ENCODE measurements at regions not wholly inside any gene's neighbourhood (a gene's known extent, or its start where the extent isn't known, plus 50 kb on each side); places are given as distances from the start of the nearest gene placed in this dataset.

GRCh38 chr9:96158909-96159575 is 142.9 kb downstream of the HSD17B3 start:
- no TSS peak for BruUV-seq (replicated peaks)
- ATAC-seq (no peak), FAIRE-seq (no peak), DNase-seq (ENCODE audit: extremely low read depth in 1 of 4, low spot score in 3 of 4) (no peak)
- no peak overlapping the region for H3K9ac ChIP-seq (ENCODE audit: insufficient read depth in 1 of 2, low read depth in 2 of 2, low read length in 2 of 2)
- CTCF ChIA-PET (ENCODE audit: low intra/inter-chr PET ratio), result no interaction called here
- no peaks in the 10 kb centered on the region for H3K9me3 ChIP-seq (replicated peaks; ENCODE audit: control insufficient read depth, insufficient read depth, low read depth, low read length)
- H3K4me1 ChIP-seq (replicated peaks in 1 of 2; ENCODE audit: control insufficient read depth in 2 of 2, insufficient read depth in 2 of 2, low read length in 2 of 2), result no peaks in the 10 kb centered on the region
- intact Hi-C loops (cut with micrococcal nuclease) (no loop called here), in situ Hi-C loops (cut with MboI) (no loop called here)
- no peak overlapping the region for H3K4me3 ChIP-seq
- H3K4me2 ChIP-seq (ENCODE audit: insufficient read depth, low read length), result no peak overlapping the region
- no peaks in the 10 kb centered on the region for H3K36me3 ChIP-seq (ENCODE audit: control insufficient read depth, insufficient read depth, low read length)
- no peaks in the 10 kb centered on the region for H3K9me1 ChIP-seq (ENCODE audit: control insufficient read depth, insufficient read depth, low read length)
- TF ChIP-seq PATZ1 (CRISPR knock-in tag; IDR thresholded peaks at IDR 0.05; ENCODE audit: borderline replicate concordance), result no peak
- TF ChIP-seq CREBBP (IDR thresholded peaks at IDR 0.05; ENCODE audit: low read depth, low read length), result no peak
- TF ChIP-seq SPI1 (IDR thresholded peaks at IDR 0.05; ENCODE audit: borderline replicate concordance, low read depth, low read length), result no peak
- TF ChIP-seq SIN3A (IDR thresholded peaks at IDR 0.05; ENCODE audit: borderline replicate concordance in 2 of 2, control insufficient read depth in 1 of 2, low read depth in 2 of 2, low read length in 2 of 2), result no peak
- no peak for TF ChIP-seq NONO (IDR thresholded peaks at IDR 0.05; ENCODE audit: low read depth in 2 of 2, low read length in 1 of 2)
- no peak for TF ChIP-seq ZBTB7A (IDR thresholded peaks at IDR 0.05; ENCODE audit: borderline replicate concordance, control insufficient read depth, low read depth, low read length)
- no peak for TF ChIP-seq MXD1 (CRISPR knock-in tag; IDR thresholded peaks at IDR 0.05; ENCODE audit: borderline replicate concordance, poor library complexity, severe bottlenecking)
- TF ChIP-seq ZNF124 (CRISPR knock-in tag; IDR thresholded peaks at IDR 0.05), result no peak
- no peak for TF ChIP-seq POLR2H (tag; IDR thresholded peaks at IDR 0.05; ENCODE audit: low read depth)
- TF ChIP-seq HNRNPL (IDR thresholded peaks at IDR 0.05; ENCODE audit: low read depth, low read length), result no peak
- no peak for TF ChIP-seq CAMTA2 (CRISPR knock-in tag; conservative IDR thresholded peaks at IDR 0.05)
- TF ChIP-seq RBM22 (IDR thresholded peaks at IDR 0.05; ENCODE audit: low read depth, low read length, poor library complexity, severe bottlenecking), result no peak
- no peak for TF ChIP-seq ZNF707 (CRISPR knock-in tag; conservative IDR thresholded peaks at IDR 0.05)
- TF ChIP-seq GATA2 (CRISPR knock-in tag; IDR thresholded peaks at IDR 0.05), result no peak
- TF ChIP-seq NR2F6 (CRISPR knock-in tag; IDR thresholded peaks at IDR 0.05), result no peak
- peaks cover 36 to 71% of the 10 kb centered on the region in 2 experiments for H3K27me3 ChIP-seq (ENCODE audit: control insufficient read depth in 2 of 2, insufficient read depth in 2 of 2, low read length in 2 of 2)
- H2AFZ ChIP-seq (ENCODE audit: low read depth, low read length), result no peak overlapping the region
- H3K79me2 ChIP-seq (ENCODE audit: control insufficient read depth, insufficient read depth, low read length), result no peaks in the 10 kb centered on the region
- H4K20me1 ChIP-seq (replicated peaks; ENCODE audit: control insufficient read depth, insufficient read depth, low read length), result no peaks in the 10 kb centered on the region; the same call in 1 of the 2 replicates
- POLR2A ChIA-PET, result interaction anchor here (0.8 to 1.1 kb wide), 2 partner anchors 17 to 21 kb away, joined by 3 to 4 read pairs; no protein-coding TSS in a partner anchor
- WGBS (ENCODE audit: insufficient coverage, low coverage, missing lambda C conversion rate), result 0% methylated on average over 9 of the region's 9 CpGs
- no peak overlapping the region for H3K27ac ChIP-seq (ENCODE audit: extremely low read depth, low read depth, low read length)
